NCI-H446 treated with DMSO at 0.1 percent for 48 hours (cell line): ENCODE measurements at regions not wholly inside any gene's neighbourhood (a gene's known extent, or its start where the extent isn't known, plus 50 kb on each side); places are given as distances from the start of the nearest gene placed in this dataset.

Experiments
- DNase-seq: peaks from one replicate; lab custom pipeline; 2025; lab: John Stamatoyannopoulos, UW

GRCh38 chr5:125766706-125767105 is 656.5 kb upstream of the GRAMD2B start:
- DNase-seq = no peak

GRCh38 chr5:125775896-125776295 is 647.3 kb upstream of the GRAMD2B start:
- DNase-seq = no peak

GRCh38 chr5:125776656-125777139 is 646.5 kb upstream of the GRAMD2B start:
- DNase-seq = no peak

- no peak for DNase-seq
These were observed 644.4 kb upstream of the GRAMD2B start for GRCh38 chr5:125778791-125779190.

- no peak for DNase-seq
These were observed 637.8 kb upstream of the GRAMD2B start for GRCh38 chr5:125785407-125785806.

- DNase-seq = no peak
These were observed 637.2 kb upstream of the GRAMD2B start for GRCh38 chr5:125786021-125786420.

GRCh38 chr5:125793470-125793869 is 629.7 kb upstream of the GRAMD2B start:
- no peak for DNase-seq

- no peak for DNase-seq
These were observed 628.3 kb upstream of the GRAMD2B start for GRCh38 chr5:125794922-125795321.

GRCh38 chr5:125798307-125798706 is 624.9 kb upstream of the GRAMD2B start:
- no peak for DNase-seq

GRCh38 chr5:125812651-125813050 is 610.6 kb upstream of the GRAMD2B start:
- no peak for DNase-seq

- DNase-seq = no peak
These were observed 609.8 kb upstream of the GRAMD2B start for GRCh38 chr5:125813221-125813974.

GRCh38 chr5:125814119-125814518 is 609.1 kb upstream of the GRAMD2B start:
- no peak for DNase-seq

- no peak for DNase-seq
These were observed 599.6 kb upstream of the GRAMD2B start for GRCh38 chr5:125823572-125823971.

GRCh38 chr5:125826214-125826613 is 597.0 kb upstream of the GRAMD2B start:
- no peak for DNase-seq

GRCh38 chr5:125829349-125829748 is 593.9 kb upstream of the GRAMD2B start:
- DNase-seq = no peak

- no peak for DNase-seq
These were observed 589.8 kb upstream of the GRAMD2B start for GRCh38 chr5:125833398-125833797.

- no peak for DNase-seq
These were observed 588.6 kb upstream of the GRAMD2B start for GRCh38 chr5:125834438-125835115.

- no peak for DNase-seq
These were observed 587.7 kb upstream of the GRAMD2B start for GRCh38 chr5:125835293-125836172.

- DNase-seq = no peak
These were observed 587.0 kb upstream of the GRAMD2B start for GRCh38 chr5:125836256-125836655.

GRCh38 chr5:125837866-125838265 is 585.3 kb upstream of the GRAMD2B start:
- no peak for DNase-seq

GRCh38 chr5:125847561-125847960 is 575.6 kb upstream of the GRAMD2B start:
- DNase-seq = no peak

- DNase-seq = no peak
These were observed 574.5 kb upstream of the GRAMD2B start for GRCh38 chr5:125848751-125849150.
